K562 (cell line): ENCODE measurements at regions not wholly inside any gene's neighbourhood (a gene's known extent, or its start where the extent isn't known, plus 50 kb on each side); places are given as distances from the start of the nearest gene placed in this dataset.

Experiments
- BRF1 ChIP-seq: IDR thresholded peaks from 3 replicates; pipeline ENCODE4 v1.6.1; 2011; ENCODE audit warnings: borderline replicate concordance, mild to moderate bottlenecking; ENCODE audit not compliant: insufficient read length; ENCODE audit errors: extremely low read depth
- HDAC8 ChIP-seq: fragments of 450-650 bp; IDR thresholded peaks from 2 replicates; pipeline ENCODE4 v1.6.1; 2016; ENCODE audit warnings: mild to moderate bottlenecking, missing genetic modification characterization, moderate library complexity, missing compliant biosample characterization
- NCOA1 ChIP-seq: fragments of 450-650 bp; IDR thresholded peaks from 2 replicates; pipeline ENCODE4 v1.6.1; 2016; ENCODE audit warnings: low read depth
- TF ChIP-seq, protein P1 (sequence below): fragments of 450-650 bp; IDR thresholded peaks from 2 replicates; pipeline ENCODE4 v1.6.1; 2016; ENCODE audit warnings: low read depth
- TF ChIP-seq, protein P2 (sequence below): IDR thresholded peaks from 3 replicates; pipeline ENCODE4 v1.6.1; 2011; ENCODE audit warnings: borderline replicate concordance, mild to moderate bottlenecking, moderate library complexity; ENCODE audit not compliant: insufficient read length; ENCODE audit errors: extremely low read depth

GRCh38 chr4:124206779-124207605 is 505.5 kb downstream of the ANKRD50 start (continued):
- TF ChIP-seq, protein P1, sequence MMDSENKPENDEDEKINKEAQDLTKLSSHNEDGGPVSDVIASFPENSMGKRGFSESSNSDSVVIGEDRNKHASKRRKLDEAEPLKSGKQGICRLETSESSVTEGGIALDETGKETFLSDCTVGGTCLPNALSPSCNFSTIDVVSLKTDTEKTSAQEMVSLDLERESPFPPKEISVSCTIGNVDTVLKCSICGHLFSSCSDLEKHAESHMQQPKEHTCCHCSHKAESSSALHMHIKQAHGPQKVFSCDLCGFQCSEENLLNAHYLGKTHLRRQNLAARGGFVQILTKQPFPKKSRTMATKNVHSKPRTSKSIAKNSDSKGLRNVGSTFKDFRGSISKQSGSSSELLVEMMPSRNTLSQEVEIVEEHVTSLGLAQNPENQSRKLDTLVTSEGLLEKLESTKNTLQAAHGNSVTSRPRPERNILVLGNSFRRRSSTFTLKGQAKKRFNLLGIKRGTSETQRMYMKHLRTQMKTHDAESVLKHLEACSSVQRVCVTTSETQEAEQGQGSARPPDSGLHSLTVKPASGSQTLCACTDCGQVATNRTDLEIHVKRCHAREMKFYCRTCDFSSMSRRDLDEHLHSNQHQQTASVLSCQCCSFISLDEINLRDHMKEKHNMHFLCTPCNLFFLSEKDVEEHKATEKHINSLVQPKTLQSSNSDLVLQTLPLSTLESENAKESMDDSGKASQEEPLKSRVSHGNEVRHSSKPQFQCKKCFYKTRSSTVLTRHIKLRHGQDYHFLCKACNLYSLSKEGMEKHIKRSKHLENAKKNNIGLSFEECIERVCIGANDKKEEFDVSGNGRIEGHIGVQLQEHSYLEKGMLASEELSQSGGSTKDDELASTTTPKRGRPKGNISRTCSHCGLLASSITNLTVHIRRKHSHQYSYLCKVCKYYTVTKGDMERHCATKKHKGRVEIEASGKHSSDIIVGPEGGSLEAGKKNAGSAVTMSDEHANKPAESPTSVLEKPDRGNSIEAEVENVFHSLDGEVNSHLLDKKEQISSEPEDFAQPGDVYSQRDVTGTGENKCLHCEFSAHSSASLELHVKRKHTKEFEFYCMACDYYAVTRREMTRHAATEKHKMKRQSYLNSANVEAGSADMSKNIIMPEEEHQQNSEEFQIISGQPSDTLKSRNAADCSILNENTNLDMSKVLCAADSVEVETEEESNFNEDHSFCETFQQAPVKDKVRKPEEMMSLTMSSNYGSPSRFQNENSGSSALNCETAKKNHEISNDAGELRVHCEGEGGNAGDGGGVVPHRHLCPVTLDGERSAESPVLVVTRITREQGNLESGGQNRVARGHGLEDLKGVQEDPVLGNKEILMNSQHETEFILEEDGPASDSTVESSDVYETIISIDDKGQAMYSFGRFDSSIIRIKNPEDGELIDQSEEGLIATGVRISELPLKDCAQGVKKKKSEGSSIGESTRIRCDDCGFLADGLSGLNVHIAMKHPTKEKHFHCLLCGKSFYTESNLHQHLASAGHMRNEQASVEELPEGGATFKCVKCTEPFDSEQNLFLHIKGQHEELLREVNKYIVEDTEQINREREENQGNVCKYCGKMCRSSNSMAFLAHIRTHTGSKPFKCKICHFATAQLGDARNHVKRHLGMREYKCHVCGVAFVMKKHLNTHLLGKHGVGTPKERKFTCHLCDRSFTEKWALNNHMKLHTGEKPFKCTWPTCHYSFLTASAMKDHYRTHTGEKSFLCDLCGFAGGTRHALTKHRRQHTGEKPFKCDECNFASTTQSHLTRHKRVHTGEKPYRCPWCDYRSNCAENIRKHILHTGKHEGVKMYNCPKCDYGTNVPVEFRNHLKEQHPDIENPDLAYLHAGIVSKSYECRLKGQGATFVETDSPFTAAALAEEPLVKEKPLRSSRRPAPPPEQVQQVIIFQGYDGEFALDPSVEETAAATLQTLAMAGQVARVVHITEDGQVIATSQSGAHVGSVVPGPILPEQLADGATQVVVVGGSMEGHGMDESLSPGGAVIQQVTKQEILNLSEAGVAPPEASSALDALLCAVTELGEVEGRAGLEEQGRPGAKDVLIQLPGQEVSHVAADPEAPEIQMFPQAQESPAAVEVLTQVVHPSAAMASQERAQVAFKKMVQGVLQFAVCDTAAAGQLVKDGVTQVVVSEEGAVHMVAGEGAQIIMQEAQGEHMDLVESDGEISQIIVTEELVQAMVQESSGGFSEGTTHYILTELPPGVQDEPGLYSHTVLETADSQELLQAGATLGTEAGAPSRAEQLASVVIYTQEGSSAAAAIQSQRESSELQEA: no peak
- TF ChIP-seq, protein P2, sequence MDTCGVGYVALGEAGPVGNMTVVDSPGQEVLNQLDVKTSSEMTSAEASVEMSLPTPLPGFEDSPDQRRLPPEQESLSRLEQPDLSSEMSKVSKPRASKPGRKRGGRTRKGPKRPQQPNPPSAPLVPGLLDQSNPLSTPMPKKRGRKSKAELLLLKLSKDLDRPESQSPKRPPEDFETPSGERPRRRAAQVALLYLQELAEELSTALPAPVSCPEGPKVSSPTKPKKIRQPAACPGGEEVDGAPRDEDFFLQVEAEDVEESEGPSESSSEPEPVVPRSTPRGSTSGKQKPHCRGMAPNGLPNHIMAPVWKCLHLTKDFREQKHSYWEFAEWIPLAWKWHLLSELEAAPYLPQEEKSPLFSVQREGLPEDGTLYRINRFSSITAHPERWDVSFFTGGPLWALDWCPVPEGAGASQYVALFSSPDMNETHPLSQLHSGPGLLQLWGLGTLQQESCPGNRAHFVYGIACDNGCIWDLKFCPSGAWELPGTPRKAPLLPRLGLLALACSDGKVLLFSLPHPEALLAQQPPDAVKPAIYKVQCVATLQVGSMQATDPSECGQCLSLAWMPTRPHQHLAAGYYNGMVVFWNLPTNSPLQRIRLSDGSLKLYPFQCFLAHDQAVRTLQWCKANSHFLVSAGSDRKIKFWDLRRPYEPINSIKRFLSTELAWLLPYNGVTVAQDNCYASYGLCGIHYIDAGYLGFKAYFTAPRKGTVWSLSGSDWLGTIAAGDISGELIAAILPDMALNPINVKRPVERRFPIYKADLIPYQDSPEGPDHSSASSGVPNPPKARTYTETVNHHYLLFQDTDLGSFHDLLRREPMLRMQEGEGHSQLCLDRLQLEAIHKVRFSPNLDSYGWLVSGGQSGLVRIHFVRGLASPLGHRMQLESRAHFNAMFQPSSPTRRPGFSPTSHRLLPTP: no peak
- TF ChIP-seq NCOA1: no peak
- no peak for TF ChIP-seq BRF1
- TF ChIP-seq HDAC8: no peak
